HG03469 (cell line): ENCODE measurements at regions not wholly inside any gene's neighbourhood (a gene's known extent, or its start where the extent isn't known, plus 50 kb on each side); places are given as distances from the start of the nearest gene placed in this dataset.

Experiments
- ATAC-seq: cut with Tn5 transposase; IDR thresholded peaks from one replicate; pipeline ENCODE4 v1.9.1; 2021; ENCODE audit warnings: mild to moderate bottlenecking, moderate library complexity, moderate number of reproducible peaks; ENCODE audit not compliant: unreplicated experiment

DNA sequence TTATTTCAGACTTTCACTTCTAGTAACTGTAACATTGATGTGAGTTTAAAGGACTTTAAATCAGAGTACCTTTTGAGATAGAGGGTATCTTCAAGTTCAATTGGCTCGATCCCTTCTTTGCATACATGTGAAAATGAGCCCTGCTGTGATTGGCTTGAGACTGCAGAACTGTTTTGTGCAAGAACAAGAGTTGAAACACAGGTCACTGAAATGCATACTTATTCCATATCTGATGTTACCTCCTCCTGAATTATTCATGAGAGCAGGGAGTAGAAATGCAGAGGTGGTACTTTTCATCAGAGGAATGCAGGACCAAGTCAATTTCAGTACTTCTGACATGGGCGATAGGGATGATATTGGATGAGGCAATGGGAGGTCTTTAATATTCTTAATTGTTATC, 459.5 kb downstream of the TLR4 start:
- ATAC-seq: no peak

DNA sequence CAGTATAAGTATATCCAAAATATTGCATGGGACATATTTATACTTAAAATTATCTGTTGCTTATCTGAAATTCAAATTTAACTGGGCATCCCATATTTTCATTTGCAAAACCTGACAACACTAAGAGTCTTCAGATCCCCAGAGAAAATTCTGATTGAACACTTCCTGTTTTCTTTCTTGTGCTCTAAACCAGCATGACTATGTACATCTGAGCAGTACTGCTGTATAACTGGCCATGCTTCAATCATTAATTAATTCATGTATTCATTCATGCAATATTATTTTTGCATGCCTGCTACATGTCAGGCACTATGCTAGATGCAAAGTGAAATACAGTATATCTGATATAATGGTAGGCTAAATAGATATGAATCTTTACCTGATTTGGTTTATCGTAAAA, 461.2 kb downstream of the TLR4 start:
- no peak for ATAC-seq

DNA sequence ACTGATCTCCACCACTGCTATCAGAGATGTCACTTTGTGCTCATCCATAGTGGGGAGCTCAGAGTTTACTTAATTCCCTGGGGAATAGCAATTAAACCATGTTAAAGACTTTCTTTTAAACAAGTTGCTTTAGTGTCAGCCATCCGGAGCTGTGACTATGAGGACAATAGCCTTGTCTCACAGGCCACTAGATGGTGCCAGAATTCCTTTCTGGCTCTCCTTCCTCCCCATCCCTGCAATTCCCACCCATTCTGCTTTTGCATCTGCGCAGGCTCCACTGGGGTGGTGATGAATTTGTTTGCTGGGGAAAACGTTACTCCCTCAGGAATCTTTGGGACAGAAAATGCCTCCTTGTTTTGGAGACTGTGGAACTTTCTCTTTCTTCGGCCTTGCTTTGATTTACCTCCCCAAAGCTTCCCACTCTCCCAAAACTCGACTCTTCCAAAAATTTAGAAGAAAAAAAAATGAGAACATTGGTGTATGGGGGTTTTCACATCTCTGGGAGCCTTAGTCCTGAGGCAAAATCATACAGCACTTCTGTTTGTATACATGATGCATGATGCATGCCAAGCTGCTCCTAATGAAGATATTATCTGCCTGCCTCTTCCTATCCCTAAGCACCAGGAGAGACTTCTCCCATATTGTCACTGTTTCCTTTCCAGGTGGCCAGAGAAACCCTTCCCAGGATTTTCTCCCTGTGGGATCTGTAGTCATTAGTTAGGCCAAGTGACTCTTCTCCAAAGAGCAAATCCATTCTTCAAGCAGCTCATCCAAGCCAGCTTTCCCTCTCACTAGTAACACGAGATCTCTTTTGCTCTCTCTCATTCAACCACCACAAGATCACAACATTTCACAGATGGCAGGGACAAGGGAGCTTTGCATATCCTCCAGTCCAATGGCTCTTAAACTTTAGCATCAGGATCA, 466.1 kb downstream of the TLR4 start:
- no peak for ATAC-seq

DNA sequence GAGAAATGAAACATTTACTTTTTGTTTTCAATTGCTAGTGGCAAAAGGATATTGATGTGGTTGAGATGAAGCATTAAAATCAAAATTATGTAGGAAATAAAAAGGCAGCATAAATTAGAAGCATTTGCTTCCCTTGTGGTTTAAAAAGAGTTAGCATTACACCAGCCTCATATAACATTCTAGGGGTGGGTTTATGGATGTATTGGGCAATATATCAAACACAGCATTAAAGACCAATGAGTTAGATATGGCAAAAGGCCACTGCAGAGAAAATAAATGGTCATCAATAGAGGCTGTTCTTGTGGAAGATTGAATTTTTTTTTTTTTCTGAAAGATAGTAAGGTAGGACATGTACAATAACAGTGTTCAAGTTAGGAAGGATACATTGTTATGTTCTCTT, 473.0 kb downstream of the TLR4 start:
- ATAC-seq: no peak

DNA sequence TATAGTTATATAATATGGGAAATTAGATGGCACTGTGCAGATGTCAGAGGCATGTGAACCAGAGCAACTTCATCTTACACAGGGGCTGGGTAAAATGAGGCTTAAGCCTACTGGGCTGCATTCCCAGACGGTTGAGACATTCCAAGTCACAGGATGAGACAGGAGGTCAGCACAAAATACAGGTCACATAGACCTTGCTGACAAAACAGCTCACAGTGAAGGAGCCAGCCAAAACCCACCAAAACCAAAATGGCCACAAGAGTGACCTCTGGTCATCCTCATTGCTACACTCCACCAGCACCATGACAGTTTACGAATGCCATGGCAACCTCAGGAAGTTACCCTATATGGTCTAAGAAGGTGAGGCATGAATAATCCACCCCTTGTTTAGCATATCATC, 479.4 kb downstream of the TLR4 start:
- ATAC-seq: no peak

DNA sequence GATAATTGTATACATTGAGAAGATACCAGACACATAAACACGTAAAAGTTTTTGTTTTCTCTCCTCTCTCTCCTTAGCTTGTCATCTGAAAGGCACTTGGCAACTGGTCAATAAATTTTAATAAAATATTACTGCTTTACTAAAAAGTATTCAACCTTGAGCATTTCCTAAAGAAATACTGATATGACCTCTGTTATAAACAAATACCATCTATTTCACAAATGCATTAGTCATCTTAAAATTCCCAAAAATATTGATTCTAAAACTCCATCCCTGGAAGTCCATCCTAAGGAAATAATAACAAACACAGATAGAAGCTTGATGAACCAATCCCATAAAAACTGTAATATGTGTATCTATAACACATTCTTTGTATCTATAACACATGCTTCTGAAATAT, 483.2 kb downstream of the TLR4 start:
- no peak for ATAC-seq

DNA sequence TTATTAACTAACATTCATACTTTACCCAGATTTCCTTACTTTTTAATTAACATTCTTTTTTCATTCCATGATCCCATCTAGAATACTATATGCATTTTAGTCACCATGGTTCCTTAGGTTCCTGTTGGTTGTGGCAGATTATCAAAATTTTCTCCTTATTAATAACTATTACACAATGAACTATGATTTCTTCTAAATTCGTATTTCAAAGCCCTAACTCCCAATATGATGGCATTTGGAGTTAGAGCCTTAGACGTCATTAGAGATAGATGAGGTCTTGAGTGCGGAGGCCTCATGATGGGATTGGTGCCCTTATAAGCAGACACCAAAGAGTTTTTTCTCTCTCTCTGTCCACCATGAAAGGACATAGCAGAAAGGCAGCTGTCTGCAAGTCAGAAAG, 485.4 kb downstream of the TLR4 start:
- no peak for ATAC-seq

DNA sequence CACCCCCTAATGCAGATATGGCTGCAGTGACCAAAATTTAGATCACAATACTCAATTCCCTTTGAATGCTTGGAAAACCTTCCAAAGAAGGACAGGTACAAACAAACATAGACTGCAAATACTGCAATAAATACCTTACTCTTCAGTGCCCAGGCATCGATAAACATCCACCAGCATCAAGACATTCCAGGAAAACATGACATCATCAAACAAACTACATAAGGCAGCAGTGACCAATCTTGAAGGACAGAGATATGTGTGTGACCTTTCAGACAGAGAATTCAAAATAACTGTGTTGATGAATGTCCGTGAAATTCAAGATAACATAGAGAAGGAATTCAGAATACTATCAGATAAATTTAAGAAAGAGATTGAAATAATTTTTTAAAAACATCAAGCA, 488.6 kb downstream of the TLR4 start:
- no peak for ATAC-seq

DNA sequence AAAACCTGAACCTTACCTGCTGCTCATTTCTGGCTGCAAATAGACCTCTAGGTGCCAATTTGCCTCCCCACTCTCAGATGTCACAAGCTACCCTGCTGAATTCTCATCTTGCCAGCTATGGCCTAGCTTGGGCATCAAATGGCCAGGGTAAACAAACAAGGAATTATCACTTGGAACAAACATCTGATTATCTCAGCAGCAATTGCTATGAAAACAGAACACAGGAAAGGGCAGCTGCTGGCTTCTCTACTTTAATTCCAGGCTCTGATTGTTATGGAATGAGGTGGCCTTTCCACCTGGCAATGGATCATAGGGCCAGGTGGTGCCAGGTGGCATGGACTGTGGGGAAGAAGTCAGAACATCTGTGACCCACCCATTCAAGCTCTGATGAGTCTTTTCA, 505.1 kb downstream of the TLR4 start:
- ATAC-seq: no peak

DNA sequence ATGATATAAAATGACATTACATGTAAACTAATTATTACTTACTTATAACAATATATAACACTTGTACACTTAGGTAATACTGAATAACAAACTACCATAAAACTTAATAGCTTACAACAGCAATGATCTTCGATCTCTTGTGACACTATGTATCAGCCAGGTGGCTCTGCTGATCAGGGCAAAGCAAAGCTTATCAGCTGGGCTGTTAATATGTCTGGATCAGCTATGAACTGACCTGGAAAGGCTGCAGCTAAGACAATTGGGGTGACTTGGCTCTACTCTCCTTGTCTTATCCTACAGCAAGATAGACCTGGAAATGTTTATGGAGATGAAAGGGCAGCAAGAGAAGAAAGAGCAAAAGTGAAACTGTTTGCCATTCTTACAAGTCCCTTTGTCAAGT, 511.3 kb downstream of the TLR4 start:
- no peak for ATAC-seq

DNA sequence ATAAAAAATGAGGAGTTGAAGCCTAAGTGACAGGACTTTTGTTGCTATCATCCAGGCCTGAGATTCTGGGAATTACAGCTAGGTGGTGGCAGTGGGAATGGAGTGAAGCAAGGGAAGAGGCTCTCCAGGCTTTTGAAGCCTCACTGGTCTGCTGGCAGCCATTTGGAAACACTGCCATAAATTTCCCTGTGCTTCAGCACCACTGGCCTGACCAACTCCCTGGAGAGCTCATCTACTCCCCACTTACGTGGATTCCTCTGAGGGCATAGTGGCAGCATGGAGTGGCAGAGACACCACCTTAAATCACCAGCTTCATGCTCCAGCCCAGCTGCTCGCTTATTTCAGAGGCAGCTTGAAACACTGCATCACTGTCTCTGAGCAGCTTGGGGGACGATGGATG, 518.2 kb downstream of the TLR4 start:
- no peak for ATAC-seq

DNA sequence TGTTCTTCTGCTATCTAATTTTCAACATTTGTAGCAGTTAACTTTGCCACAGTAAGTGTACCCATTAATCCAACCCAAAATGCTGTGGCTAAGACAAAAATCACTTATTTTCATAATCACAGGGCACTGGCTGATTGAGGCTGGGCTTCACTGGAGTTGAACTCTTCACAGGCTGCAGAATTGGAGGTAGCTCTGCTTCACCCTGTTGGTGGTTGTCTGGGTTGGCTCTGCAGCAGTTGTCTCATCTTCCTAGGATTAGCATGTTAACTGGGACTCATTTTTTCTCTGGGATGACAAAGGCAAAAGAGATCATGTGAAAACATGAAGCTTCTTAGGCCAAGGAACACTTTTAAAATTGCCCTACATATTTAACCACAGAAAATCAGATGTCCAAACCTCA, 518.9 kb downstream of the TLR4 start:
- ATAC-seq: no peak

DNA sequence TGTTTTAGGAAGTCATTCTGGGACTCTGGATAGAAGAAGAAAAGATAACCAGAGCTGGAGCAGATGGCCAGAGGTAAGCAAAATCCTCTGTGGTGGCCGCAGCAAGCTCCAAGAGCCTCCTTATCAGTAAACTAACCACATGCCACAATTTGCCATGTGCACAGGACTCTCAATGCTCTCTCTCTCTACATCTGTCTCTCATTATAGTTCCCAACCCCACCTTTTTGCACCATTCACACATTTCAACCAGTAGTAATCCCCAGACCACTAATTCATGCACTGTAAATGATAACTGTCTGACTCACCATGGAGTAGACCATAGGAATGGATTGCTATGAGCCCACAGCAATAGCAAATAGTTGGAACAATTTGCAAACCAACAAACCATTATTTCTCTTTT, 526.1 kb downstream of the TLR4 start:
- no peak for ATAC-seq

DNA sequence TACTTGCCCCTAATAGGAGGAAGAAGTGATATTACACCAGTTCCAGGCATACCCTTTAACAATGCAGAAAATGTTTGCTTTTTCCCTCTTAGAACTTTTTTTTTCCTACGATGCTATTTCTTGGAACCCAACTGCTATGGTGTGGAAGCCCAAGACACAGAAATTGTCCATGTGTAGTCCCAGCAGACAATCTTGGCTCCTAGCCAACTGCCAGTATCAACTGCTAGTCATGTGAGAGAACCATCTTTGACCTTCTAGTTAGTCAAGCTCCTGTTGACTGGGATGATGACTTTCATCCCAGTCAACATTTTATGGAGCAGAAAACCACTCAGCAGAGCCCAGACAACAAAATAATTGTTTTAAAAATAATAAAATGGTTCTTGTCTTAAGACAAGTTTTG, 532.4 kb downstream of the TLR4 start:
- no peak for ATAC-seq

DNA sequence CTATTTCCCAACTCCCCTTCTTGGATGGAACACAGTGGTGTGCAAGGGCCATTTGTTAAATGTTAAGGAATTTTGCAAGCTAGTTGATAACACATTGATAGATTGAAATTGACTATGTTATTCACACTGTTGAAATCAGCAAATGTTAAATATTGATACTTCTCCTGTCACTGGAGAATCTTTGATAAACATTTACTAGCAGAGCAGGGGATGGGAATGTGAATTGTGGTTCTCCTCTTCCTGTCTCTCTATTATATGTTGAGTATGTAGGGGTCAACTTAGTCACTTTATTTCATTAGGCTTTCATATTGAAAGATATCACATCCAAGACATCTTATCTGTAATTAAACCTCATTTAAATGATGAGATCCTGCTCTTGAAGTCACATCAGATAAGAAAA, 533.9 kb downstream of the TLR4 start:
- ATAC-seq: no peak

DNA sequence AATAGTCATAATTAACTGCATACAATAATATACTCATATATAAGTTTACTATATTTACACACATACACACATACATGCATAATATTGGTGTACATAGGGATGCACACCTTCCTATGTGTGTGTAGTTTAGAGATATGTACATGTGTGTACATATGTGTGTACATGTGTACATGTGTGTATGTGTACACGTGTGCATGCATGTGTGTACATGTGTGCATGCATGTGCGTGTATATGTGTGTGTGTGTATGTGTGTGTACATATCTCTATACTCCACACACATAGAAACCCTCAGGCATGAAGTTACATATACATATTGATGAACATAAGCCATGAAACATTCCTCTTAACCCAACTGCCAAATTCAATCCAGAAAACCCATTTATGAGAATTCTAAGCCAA, 547.8 kb downstream of the TLR4 start:
- no peak for ATAC-seq

DNA sequence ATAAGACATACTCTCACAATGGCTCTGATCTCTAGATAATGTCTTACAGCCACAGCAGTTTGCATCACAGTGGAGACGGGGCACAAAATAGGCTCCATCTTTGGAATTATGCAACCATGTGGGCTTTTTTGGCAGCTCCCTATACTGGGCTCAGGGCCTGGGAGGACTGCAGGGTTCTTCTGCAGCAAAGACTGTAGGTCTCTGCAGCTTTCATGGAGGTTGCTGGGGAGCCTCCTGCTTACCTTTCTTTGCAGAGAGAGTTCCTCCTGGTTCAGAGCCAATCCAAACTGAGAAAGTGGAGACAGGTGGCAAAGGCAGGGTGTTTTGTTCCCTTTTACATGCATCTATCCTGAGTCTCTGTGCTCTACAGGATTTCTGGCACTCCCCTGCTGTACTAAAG, 558.0 kb downstream of the TLR4 start:
- no peak for ATAC-seq

DNA sequence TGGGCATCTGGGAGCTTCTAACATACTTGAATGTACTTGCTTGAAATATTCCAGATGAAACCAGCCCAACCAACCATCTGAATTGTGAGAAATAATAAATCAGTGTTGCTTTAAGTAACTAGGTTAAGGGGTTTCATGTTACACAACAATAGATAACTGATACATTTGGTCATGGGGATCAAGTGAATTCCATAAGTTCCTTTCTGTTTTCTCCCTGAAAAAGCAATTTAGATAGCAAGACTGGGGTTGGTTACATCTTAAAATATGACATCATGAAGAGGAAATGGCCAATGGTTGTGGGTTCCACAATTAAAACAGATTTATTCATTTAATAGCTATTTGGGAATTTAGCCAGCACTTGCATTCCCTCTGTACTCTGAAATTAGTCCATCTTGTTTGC, 559.7 kb downstream of the TLR4 start:
- no peak for ATAC-seq

DNA sequence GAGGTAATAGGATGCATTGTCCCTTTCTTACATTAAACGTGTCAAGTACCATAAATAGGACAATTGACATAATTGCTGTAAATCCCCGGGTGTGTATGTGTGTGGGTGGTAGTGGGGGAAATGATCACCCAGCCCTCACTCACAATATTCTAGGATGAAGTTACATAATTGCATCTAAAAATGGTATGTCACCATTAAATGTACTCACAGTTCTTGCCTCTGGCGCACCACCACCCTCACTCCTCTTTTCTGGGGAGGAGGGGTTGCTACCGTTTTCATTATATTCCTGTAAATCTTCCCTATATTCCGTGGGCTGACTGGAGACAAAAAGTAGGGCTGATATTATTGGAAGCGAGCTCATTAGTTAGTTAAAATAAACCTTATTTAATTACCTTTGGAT, 563.8 kb downstream of the TLR4 start:
- no peak for ATAC-seq

DNA sequence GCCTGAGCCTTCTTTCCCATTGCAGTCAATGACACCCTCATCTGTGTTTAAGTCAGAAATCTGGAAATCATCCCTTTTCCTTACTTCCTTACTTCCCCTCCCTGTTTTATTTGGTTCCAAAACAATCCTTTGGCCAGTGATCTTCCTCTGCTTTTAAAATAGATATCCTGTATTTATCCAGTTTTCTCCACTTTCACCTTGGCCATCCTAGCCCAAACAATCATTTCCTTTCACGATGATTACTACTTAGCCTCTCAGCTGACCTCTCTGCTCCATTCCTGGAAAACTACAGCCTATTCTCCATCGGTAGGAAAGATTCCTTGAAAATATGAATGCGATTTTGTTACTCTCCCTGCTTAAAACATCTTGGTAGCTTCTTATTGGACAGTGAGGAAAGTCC, 565.4 kb downstream of the TLR4 start:
- no peak for ATAC-seq

DNA sequence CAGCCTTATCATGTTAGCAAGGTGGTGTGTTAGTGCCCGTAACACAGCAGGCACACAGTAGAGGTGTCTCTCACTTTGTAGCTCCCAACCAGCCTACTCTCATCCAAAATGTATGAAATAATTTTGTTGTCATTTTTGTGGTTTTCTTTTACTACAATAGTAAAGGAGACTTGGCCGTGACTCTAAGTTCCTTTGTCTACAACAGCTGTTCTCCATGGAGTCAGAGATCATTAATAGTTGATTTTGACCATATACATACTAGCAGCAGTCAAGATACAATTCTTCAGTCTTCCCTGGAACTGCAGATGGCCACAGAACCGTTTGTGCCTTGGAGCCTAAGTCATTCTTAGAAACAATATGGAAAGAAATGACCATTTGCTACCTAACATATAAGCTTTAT, 567.1 kb downstream of the TLR4 start:
- ATAC-seq: no peak

DNA sequence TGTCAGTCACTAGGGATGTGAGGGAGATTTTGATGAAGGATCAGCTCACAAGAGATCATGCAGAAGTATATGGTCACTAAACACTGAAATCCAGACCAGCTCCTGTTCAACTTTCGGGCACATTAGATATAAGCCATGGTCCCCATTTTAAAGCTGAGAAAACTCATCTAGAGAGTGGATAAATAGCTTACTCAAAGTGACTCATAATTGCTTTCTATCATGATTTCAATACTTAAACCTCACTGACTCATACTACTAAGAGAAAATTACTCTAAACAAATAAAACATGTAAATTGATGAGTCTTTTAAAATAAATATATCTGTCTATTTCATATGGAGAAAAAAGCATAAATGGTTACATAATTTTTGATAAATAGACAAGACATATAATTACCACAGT, 567.7 kb downstream of the TLR4 start:
- ATAC-seq: no peak

DNA sequence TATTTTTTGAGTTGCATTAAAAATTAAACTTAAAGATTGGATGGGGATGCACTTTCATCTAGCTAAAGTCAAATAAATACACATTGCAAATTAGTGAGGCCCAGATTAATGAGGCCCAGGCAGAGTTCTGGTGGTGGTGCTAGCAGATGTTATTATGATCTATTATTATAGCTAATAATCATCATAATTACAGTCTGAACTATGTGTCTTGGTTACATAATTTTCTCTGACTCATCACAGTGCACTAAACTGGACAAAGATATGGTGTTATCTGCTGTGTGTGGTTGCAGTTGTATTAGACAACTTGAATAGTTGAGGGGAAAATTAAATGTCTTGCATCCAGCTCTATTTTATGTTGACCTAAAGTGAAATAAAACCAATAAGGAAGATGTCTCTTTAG, 568.8 kb downstream of the TLR4 start:
- ATAC-seq: no peak
